H1 (cell line): ENCODE measurements at regions not wholly inside any gene's neighbourhood (a gene's known extent, or its start where the extent isn't known, plus 50 kb on each side); places are given as distances from the start of the nearest gene placed in this dataset.

Experiments used
- ATF2 ChIP-seq: IDR thresholded peaks from 2 replicates; pipeline ENCODE4 v1.6.1; 2012; ENCODE audit warnings: low read length, inconsistent platforms
- BCL11A ChIP-seq, 2 experiments: IDR thresholded peaks; one replicate each; pipeline ENCODE4 v1.6.1; 2011; ENCODE audit warnings: low read depth in 2 of 2, low read length in 2 of 2, mild to moderate bottlenecking in 2 of 2
- CTCF ChIP-seq, 3 experiments: IDR thresholded peaks; 1 replicate in 2 of 3; 2 replicates in 1 of 3; pipeline versions ENCODE4 v1.5.1 to v1.6.1; 2011; ENCODE audit warnings: low read length in 3 of 3, mild to moderate bottlenecking in 3 of 3, inconsistent platforms in 2 of 3, low read depth in 1 of 3, moderate library complexity in 1 of 3; ENCODE audit not compliant: insufficient read depth in 1 of 3; ENCODE audit errors: control extremely low read depth in 1 of 3
- MAFK ChIP-seq: IDR thresholded peaks from 2 replicates; pipeline ENCODE4 v1.6.1; 2012; ENCODE audit warnings: low read depth, mild to moderate bottlenecking, improper control_type of control experiment, low read length
- RAD21 ChIP-seq, 2 experiments: IDR thresholded peaks in 1 of 2; conservative IDR thresholded peaks in 1 of 2; 2 replicates each; pipeline ENCODE4 v1.6.1; 2011; ENCODE audit warnings: low read depth in 2 of 2, low read length in 2 of 2, improper control_type of control experiment in 1 of 2, inconsistent platforms in 1 of 2, mild to moderate bottlenecking in 1 of 2, moderate library complexity in 1 of 2
- TAF1 ChIP-seq: IDR thresholded peaks from 2 replicates; pipeline ENCODE4 v1.6.1; 2011; ENCODE audit warnings: mild to moderate bottlenecking, low read depth, low read length
- TEAD4 ChIP-seq: IDR thresholded peaks from 2 replicates; pipeline ENCODE4 v1.6.1; 2012; ENCODE audit warnings: low read depth, low read length, inconsistent platforms, mixed read lengths

GRCh38 chr4:58644549-58644948 is 1534.4 kb upstream of the IGFBP7 start:
- no peak for TF ChIP-seq CTCF (IDR thresholded peaks at IDR 0.05; ENCODE audit: control extremely low read depth in 1 of 3, insufficient read depth in 1 of 3, low read depth in 1 of 3, low read length in 3 of 3)
- TF ChIP-seq ATF2: no peak
- no peak for TF ChIP-seq MAFK
- no peak for TF ChIP-seq RAD21 (IDR thresholded peaks at IDR 0.05 in 1 of 2, conservative IDR thresholded peaks at IDR 0.05 in 1 of 2; ENCODE audit: low read depth in 2 of 2, low read length in 2 of 2)
- no peak for TF ChIP-seq TAF1
- no peak for TF ChIP-seq TEAD4
- TF ChIP-seq BCL11A (IDR thresholded peaks at IDR 0.05; ENCODE audit: low read depth in 2 of 2, low read length in 2 of 2): no peak
